ENCODE measurements at regions not wholly inside any gene's neighbourhood (a gene's known extent, or its start where the extent isn't known, plus 50 kb on each side); places are given as distances from the start of the nearest gene placed in this dataset.
"Not testable (repeated sequence)": the region's sequence is repeated elsewhere in the genome, so short reads cannot be mapped to it uniquely, and the experiment has no call there.

- DNase-seq (ENCODE audit: low read depth in 2 of 2), result no peak
Observed at GRCh38 chr22:22697377-22698117, 53.1 kb downstream of the GGTLC2 start.

GRCh38 chr22:22698263-22698750, 53.9 kb downstream of the GGTLC2 start:
- no peak for DNase-seq (ENCODE audit: low read depth in 2 of 2)

DNA sequence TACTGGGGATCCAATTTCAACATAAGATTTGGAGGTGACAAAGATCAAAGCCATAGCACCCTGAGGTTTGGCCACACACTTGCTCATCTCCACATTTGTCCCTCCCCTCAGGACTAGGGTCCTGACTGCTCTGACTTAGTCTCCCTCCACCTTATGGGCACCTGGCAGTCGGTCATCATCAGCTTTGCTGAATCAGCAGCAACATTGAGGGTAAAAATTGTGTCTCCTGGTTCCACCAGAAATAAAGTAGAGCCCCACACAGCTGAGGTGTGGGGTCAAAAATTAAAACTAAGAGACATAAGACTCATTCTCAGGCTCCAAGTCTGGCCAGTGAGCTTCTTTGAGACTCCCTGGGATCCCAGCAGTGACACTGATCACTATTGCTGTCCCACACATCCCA, 56.2 kb downstream of the GGTLC2 start:
- DNase-seq (ENCODE audit: low read depth in 2 of 2), result no peak

GRCh38 chr22:22701557-22701956, 57.1 kb downstream of the GGTLC2 start:
- not testable (repeated sequence) for DNase-seq (ENCODE audit: low read depth in 2 of 2)

DNA sequence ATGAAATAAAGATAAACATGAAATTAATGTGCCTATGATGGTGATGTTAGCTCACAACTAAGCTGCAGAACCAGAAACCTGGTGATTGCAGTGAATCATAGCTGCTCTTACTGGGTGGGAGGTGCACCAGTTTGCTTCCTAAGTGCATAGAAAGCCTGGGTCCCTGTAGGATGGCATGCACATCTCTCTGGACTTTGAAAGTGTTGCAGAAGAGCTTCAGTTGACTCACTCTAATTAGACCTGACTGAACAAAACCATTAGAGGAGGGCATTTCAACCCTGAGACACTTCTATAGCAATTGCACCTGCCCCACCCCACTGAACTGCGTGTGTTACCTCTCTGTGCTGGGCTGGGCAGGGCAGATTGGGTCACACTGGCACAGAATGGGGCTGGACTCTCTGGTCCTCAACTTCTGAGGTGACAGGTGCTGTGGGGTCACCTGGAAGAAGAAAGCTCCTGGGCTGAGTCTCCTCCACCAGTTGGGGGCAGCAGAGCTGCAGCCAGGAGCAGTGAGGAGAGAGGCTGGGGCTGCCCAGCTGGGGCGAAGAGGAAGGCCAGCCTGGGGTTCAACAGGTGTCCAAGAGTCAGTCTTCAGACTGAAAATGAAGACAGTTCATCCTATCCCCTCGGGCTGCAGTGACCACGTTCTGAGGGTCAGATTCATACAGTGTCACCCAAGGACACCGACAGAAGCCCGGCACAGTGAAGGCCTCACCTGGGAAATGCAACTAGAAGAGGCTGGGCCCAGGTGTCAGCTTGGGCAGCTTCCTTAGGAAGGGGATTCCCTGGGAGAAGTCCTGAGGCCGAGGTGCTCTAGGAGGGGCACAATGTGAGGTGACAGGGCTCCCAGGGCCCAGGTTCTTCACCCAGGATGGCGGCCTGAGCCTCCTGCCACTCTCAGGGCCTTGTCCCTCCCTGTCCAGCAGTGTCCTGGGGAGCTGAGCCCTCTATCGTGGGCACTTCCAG, 58.1 kb downstream of the GGTLC2 start:
- DNase-seq (ENCODE audit: low read depth in 2 of 2), result no peak

GRCh38 chr22:22703203-22703570, 58.8 kb downstream of the GGTLC2 start:
- DNase-seq (ENCODE audit: low read depth in 2 of 2), result no peak

- no peak for DNase-seq (ENCODE audit: low read depth in 2 of 2)
Observed at GRCh38 chr22:22703715-22704114, 59.3 kb downstream of the GGTLC2 start.

- no peak for DNase-seq (ENCODE audit: low read depth in 2 of 2)
Observed at GRCh38 chr22:22704156-22704946, 59.9 kb downstream of the GGTLC2 start.

DNA sequence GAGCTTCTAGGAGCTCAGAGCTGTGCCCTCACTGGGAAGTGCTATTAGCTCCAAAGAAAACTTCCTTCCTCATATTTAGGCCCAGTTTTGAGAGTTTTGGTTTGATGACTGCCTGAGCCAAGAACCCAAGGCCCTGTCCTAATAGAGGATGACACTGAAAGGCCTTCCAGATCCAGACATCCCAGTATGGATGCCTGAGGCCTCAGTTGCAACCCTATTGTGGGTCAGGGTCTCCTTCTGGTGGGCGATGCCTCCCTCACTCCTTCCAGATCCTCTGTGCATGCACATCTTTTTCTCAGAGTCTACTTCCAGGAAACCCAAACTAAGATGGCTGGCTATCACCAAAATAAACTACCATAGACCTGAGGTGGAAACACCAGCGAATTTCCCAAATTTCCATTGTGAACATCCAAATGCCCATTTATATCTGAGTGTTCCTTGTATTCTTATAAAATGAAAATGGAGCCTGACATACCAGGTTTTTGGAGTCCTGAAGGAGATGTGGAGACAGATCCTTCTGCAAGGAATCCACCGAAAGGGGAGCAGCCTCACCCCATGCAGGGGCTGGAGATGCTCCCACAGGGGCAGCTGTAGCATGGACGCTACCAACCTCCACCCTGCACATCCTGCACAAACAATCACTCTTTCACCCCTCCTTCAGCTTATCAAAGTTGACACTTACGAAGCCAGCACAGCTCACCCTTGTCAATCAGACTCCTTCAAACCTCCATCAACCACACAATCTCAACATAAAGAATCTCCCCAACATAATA, 61.1 kb downstream of the GGTLC2 start:
- no peak for DNase-seq (ENCODE audit: low read depth in 2 of 2)

DNA sequence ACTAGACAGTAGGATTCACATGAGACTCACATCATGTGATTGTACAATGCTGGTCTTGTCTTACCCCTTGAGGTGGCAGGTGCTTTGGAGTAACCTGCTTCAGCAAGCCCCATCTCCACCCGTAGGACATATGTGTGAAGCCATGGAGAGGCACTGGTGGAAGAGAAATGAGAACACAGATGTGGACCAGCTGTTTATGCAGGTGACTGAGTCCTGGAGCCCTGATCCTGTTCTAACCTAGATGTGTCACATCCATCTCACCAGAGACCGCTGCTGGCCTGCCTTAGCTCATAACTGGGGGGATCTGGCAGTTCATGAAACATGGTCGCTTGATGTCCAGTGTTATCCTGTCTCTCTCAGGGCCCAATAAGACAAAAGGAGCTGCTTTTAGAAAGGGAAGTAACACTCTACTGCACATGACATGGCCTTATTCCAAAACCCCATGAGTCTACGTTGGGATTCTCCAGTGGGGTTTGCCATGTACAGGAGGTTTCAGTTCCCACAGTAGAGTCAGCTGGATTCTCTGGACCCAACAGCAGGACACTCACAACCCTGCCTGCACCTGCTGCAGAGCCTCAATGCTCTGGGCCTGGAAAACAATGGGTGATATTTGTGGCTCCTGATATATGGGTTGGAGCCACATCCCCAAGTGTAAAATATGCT, 62.0 kb downstream of the GGTLC2 start:
- no peak for DNase-seq (ENCODE audit: low read depth in 2 of 2)

- no peak for DNase-seq (ENCODE audit: low read depth in 2 of 2)
Observed at GRCh38 chr22:22709719-22710445, 65.5 kb downstream of the GGTLC2 start.

DNA sequence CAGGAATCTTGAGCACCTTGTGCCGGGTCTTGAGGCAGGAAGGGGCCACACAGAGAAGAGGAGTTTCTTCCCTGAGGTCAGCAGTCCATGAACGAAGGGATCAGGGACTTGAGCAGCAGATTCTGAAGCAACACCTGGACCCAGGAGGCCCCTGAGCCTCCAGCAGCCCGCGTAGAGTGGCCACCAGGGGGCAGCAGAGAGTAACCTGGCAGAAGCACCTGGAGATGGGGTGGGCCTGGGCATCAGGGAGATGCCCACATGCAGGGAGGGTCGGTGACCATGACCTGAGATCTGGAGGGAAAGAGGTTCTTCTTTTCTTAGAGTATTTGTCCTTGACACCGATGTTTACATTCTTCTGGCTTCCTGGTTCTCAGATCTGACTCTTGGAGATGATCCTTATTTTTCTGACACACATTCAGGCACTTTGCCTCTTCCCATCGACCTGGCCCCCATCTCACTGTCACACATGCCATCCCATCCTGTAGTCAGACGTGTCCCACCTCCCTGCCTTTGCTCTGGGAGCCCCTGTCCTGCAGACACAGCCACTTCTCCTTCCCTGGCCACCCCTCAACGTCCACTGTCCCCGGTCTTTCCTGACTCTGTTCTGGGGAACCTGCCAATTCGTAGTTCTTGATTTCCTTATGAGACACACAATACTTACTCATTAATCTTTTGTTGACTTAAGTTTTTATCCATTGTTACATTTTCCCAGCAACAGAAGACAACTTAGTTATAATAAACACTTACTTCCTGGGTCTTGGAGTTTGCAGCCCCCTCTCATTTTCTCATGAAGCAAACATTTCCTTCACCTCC, 66.5 kb downstream of the GGTLC2 start:
- peak; percentile 49 to 53 for DNase-seq (ENCODE audit: low read depth in 2 of 2)

- no peak for DNase-seq (ENCODE audit: low read depth in 2 of 2)
Observed at GRCh38 chr22:22711532-22711913, 67.1 kb downstream of the GGTLC2 start.

DNA sequence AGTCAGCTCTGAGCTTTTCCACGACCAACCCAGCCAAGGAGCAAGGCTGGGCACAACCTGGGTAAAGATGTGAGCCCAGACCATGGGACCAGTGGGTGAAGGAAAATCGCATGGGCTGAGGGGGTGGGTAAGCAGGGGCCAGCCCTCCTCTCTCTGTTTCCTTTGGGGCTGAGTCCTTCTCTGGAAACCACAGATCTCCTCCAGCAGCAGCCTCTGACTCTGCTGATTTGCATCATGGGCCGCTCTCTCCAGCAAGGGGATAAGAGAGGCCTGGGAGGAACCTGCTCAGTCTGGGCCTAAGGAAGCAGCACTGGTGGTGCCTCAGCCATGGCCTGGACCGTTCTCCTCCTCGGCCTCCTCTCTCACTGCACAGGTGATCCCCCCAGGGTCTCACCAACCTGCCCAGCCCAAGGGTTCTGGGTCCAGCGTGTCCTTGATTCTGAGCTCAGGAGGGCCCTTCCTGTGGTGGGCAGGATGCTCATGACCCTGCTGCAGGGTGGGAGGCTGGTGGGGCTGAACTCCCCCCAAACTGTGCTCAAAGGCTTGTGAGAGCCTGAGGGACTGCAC, 67.8 kb downstream of the GGTLC2 start:
- DNase-seq (ENCODE audit: low read depth in 2 of 2), result no peak

DNA sequence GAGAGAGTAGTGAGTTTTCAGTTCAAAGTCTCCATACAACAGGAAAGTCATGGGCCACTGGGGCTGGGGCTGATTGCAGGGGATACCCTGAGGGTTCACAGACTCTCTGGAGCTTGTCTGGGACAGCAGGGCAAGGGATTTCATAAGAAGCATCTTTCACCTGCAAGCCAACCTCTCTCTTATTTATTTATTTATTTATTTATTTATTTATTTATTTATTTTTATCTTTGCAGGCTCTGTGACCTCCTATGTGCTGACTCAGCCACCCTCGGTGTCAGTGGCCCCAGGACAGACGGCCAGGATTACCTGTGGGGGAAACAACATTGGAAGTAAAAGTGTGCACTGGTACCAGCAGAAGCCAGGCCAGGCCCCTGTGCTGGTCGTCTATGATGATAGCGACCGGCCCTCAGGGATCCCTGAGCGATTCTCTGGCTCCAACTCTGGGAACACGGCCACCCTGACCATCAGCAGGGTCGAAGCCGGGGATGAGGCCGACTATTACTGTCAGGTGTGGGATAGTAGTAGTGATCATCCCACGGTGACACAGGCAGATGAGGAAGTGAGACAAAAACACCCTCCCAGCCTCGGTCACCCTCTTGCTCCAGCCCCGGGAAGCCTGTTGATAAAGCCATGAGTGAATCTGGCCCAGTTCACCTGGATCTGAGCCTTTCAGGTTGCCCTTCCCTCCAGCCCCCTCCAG, 68.4 kb downstream of the GGTLC2 start:
- DNase-seq (ENCODE audit: low read depth in 2 of 2), result no peak

DNA sequence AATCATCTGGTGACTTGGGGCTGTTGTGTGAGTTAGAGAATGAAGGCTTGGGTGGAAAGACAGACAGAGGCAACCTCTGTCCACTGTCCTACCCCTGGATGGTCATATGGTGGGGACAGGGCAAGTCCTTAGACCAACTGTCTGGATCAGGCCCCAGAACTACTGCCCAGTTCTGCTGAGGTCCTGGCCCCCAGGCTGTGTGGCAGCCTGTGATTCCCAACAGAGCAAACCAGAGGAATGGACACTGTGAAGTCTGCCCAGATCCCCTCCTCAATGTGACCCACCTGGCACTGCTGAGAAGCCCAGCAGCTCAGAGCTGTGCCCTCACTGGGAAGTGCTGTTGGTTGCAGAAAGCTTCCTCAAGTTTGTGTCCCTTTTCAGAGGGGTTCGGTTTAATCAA, 69.0 kb downstream of the GGTLC2 start:
- DNase-seq (ENCODE audit: low read depth in 2 of 2), result no peak

- DNase-seq (ENCODE audit: low read depth in 2 of 2), result no peak
Observed at GRCh38 chr22:22714600-22715335, 70.4 kb downstream of the GGTLC2 start.
